Thoracic aorta (tissue), 2 donors: ENCODE measurements at regions not wholly inside any gene's neighbourhood (a gene's known extent, or its start where the extent isn't known, plus 50 kb on each side); places are given as distances from the start of the nearest gene placed in this dataset.

ENCODE experiments used
- ATAC-seq: fragments of 150-250 bp; one replicate; pipeline ENCODE4 v1.8.0; 2017; ENCODE audit warnings: low read depth; ENCODE audit not compliant: insufficient number of reproducible peaks, low FRiP score
- DNase-seq: peaks from one replicate; pipeline ENCODE4 v3.0.0-alpha.2; 2020; ENCODE audit warnings: low spot score
- H3K27ac ChIP-seq, 2 donors: fragments of 200-600 bp; sonication (generic); 1 replicate in 1 of 2; 2 replicates in 1 of 2; pipeline ENCODE4 v1.5.1; 2016; ENCODE audit warnings: mild to moderate bottlenecking in 2 of 2, moderate library complexity in 2 of 2
- H3K27me3 ChIP-seq: fragments of 200-600 bp; sonication (generic); replicated peaks from 2 replicates; pipeline ENCODE4 v1.6.0; 2016; ENCODE audit warnings: mild to moderate bottlenecking; ENCODE audit not compliant: insufficient read depth
- H3K36me3 ChIP-seq: fragments of 200-600 bp; sonication (generic); one replicate; pipeline ENCODE4 v1.5.1; 2016
- H3K4me1 ChIP-seq, 2 donors: fragments of 200-600 bp; sonication (generic); 1 replicate in 1 of 2; 2 replicates in 1 of 2; pipeline versions ENCODE4 v1.5.1 to v1.6.0; 2016; ENCODE audit warnings: low read depth in 2 of 2, mild to moderate bottlenecking in 1 of 2; ENCODE audit not compliant: control insufficient read depth in 1 of 2
- H3K4me3 ChIP-seq: fragments of 200-600 bp; sonication (generic); 2 replicates; pipeline ENCODE4 v1.5.1; 2016; ENCODE audit warnings: mild to moderate bottlenecking
- H3K9me3 ChIP-seq: fragments of 200-600 bp; sonication (generic); 2 replicates; pipeline ENCODE4 v1.5.1; 2016
- TF ChIP-seq, protein P1 (sequence below): fragments of 200-600 bp; sonication (generic); IDR thresholded peaks from one replicate; pipeline ENCODE4 v1.5.1; 2019; ENCODE audit warnings: antibody characterized with exemption

DNA sequence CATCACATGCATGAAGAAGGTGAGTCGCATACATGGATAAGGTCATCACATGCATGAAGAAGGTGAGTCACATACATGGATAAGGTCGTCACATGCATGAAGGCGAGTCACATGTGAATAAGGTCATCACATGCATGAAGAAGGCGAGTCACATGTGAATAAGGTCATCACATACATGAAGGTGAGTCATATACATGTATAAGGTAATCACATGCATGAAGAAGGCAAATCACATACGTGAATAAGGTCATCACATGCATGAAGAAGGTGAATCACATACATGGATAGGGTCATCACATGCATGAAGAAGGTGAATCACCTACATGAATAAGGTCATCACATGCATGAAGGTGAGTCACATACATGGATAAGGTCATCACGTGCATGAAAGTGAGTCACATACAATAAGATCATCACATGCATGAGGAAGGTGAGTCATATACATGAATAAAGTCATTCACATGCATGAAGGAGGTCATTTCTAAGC is 105.1 kb upstream of the SDK2 start:
- ATAC-seq, result no peak

DNA sequence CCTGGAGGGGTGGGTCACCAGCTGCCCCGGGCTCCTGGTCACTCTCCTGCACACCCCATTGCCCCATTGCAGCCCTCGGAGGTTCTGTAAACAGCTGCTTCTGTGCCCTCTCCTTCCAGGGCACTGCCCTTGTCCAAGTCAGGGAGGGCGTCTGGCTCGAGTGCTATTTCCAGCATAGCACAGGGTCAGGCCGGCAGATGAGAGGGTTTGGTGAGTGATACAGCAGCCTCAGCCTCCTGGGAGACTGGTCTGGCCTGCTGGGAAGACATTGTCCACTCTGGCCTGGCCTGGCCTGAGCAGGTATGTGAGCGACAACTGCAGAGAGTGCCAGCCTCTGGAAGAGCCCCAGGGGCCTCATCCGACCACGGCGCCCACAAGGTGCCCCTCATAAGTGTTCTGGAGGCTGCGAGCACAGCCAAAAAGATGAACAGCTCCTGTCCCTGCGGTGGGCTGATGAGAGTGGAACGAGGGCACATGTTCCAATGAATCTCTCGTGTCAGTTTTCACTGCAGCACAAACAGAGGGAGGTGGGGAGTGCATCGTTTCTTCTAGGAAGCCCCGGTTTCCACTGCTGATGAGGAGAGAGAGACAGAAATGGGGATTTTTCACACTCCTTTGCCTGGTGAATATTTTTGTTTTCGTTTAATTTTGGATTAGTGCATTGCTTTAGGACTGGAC is 105.8 kb upstream of the SDK2 start:
- H3K4me3 ChIP-seq, result no peak overlapping the region
- H3K27ac ChIP-seq, result no peak overlapping the region
- ATAC-seq (no peak), DNase-seq (no peak)
- H3K9me3 ChIP-seq, result no peaks in the 10 kb centered on the region
- no peaks in the 10 kb centered on the region for H3K36me3 ChIP-seq
- TF ChIP-seq, protein P1, sequence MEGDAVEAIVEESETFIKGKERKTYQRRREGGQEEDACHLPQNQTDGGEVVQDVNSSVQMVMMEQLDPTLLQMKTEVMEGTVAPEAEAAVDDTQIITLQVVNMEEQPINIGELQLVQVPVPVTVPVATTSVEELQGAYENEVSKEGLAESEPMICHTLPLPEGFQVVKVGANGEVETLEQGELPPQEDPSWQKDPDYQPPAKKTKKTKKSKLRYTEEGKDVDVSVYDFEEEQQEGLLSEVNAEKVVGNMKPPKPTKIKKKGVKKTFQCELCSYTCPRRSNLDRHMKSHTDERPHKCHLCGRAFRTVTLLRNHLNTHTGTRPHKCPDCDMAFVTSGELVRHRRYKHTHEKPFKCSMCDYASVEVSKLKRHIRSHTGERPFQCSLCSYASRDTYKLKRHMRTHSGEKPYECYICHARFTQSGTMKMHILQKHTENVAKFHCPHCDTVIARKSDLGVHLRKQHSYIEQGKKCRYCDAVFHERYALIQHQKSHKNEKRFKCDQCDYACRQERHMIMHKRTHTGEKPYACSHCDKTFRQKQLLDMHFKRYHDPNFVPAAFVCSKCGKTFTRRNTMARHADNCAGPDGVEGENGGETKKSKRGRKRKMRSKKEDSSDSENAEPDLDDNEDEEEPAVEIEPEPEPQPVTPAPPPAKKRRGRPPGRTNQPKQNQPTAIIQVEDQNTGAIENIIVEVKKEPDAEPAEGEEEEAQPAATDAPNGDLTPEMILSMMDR, result no peak
- no peaks in the 10 kb centered on the region for H3K4me1 ChIP-seq
- H3K27me3 ChIP-seq, result no peaks in the 10 kb centered on the region

More for the DNA sequence above, 105.1 kb upstream of the SDK2 start:
- no peak for DNase-seq
- no peaks in the 10 kb centered on the region for H3K27me3 ChIP-seq
- H3K4me3 ChIP-seq, result no peak overlapping the region
- H3K4me1 ChIP-seq, result no peaks in the 10 kb centered on the region
- H3K9me3 ChIP-seq, result no peaks in the 10 kb centered on the region
- H3K36me3 ChIP-seq, result no peaks in the 10 kb centered on the region
- TF ChIP-seq, protein P1, result no peak
- H3K27ac ChIP-seq, result no peak overlapping the region

DNA sequence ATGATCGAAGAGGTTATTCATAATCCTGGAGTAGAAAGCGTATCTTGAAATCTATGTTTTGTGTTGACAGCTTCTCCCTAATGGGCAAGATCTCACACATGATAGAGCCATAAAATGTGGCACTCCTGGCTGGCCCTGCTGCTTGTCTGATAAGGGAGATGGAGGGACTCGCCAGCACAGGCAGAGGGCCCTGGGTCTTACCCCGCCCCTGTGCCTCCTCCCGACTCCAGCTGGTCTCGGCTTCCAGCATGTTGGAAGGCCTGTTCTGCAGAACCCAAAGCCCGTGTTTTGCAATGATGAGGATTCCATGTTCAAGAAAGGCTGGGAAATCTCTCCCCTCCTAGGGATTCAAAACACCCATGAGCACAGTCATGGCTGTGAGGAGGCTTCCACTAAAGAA is 106.7 kb upstream of the SDK2 start:
- no peaks in the 10 kb centered on the region for H3K9me3 ChIP-seq
- no peak for DNase-seq
- H3K27ac ChIP-seq, result no peak overlapping the region
- H3K27me3 ChIP-seq, result no peaks in the 10 kb centered on the region
- H3K4me3 ChIP-seq, result no peak overlapping the region
- no peaks in the 10 kb centered on the region for H3K4me1 ChIP-seq
- ATAC-seq, result no peak
- H3K36me3 ChIP-seq, result no peaks in the 10 kb centered on the region
- TF ChIP-seq, protein P1, result no peak

DNA sequence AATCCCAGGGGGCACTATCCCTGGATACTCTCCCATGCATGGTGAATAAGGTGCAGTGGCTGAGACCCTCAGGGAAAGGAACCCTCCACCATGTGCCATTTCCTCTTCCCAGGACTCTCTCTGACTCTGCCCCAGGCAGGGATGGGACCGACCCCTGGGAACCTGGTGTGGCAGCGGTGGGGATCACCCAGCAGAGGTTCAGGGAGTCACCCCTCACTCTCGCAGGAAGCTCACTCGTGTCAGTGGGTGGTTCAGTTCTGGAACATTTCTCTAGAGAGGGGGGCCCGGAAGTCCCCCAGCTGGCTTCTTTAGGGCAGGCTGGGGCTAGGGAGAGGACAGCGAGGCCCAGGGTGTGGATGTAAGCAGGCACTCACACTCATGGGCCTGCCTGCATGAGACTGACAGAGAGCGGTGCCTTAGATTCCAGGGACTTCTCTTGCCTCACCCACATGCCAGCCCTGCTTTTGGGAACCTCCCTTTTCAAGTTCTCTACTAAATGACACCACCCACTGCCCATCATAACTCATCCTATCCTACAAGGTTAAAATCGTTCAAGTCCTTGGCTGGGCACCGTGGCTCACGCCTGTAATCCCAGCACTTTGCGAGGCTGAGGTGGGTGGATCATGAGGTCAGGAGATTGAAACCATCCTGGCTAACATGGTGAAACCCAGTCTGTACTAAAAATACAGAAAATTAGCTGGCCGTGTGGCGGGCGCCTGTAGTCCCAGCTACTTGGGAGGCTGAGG is 109.7 kb upstream of the SDK2 start:
- no peak for DNase-seq
- H3K9me3 ChIP-seq, result no peaks in the 10 kb centered on the region
- TF ChIP-seq, protein P1, result no peak
- H3K4me3 ChIP-seq, result no peak overlapping the region
- no peaks in the 10 kb centered on the region for H3K36me3 ChIP-seq
- H3K27me3 ChIP-seq, result no peaks in the 10 kb centered on the region
- no peak overlapping the region for H3K27ac ChIP-seq
- no peak for ATAC-seq
- H3K4me1 ChIP-seq, result no peaks in the 10 kb centered on the region

DNA sequence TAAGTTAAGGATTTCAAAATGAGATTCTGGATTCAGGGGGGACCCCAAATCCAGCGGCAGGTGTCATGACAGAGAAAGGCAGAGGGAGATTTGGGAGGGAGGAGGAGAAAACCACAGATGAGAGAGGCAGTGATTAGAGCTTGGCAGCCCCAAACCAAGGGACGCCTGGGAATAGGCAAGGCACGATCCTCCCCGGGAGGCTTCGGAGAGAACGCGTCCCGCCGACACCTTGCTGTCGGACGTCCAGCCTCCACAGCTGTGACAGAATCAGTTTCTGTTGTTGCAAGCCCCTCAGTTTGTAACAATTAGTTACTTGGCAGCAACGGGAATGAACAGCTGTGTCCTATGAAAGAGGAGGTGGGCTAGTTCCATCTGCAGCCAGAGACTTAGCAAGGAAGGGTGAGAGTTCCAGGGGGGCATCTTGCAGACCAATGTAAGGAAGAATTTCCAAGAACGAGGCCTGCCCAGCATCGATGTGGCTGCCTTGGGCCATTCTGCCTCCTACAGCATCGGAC is 110.7 kb upstream of the SDK2 start:
- no peaks in the 10 kb centered on the region for H3K4me1 ChIP-seq
- ATAC-seq (no peak), DNase-seq (no peak)
- no peak overlapping the region for H3K4me3 ChIP-seq
- no peak overlapping the region for H3K27ac ChIP-seq
- H3K27me3 ChIP-seq, result no peaks in the 10 kb centered on the region
- no peaks in the 10 kb centered on the region for H3K36me3 ChIP-seq
- no peaks in the 10 kb centered on the region for H3K9me3 ChIP-seq
- TF ChIP-seq, protein P1, result no peak
